Stimulated activated CD4-positive, alpha-beta T cell treated with anti-CD3 and anti-CD28 coated beads, Interleukin-12 subunit alpha, Interleukin-12 subunit beta, amount 100 ng/mL, for 24 hours (primary cell): ENCODE measurements at regions not wholly inside any gene's neighbourhood (a gene's known extent, or its start where the extent isn't known, plus 50 kb on each side); places are given as distances from the start of the nearest gene placed in this dataset.

Source experiments
- DNase-seq, 2 experiments: peaks; one replicate each; pipeline ENCODE4 v3.0.0-alpha.2; 2020; ENCODE audit warnings: low read depth in 2 of 2

DNA sequence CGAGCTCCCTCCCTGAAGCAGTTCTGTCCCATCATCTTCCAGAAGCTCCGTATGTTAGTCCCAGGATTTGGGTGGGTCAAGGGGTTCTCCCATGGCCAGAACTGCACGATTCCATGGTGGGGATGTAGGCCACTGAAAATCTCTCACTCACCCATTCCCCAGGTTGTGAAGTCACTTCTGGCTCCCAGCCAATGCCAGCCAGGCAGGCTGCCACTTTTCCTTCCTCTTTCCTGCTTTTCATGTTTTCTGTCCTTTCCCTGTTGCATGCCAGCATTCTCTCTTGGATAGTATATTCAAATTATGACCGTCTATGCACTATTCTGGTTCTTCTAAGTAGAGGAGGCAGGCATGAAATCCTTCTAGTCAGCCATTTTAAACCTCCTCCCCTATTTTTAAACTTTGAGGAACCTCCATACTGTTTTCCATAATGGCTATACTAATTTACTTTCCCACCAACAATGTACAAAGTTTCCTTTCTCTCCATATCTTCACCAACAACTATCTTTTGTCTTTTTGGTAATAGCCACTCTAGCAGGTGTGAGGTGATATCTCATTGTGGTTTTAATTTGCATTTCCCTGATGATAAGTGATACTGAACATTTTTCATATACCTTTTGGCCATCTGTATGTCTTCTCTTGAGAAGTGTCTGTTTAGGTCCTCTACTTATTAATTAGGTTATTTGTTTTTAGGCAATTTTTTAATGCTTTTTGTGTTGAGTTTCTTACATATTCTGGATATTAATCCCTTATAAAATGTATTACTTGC is 182.1 kb upstream of the TET2 start:
- no peak for DNase-seq

DNA sequence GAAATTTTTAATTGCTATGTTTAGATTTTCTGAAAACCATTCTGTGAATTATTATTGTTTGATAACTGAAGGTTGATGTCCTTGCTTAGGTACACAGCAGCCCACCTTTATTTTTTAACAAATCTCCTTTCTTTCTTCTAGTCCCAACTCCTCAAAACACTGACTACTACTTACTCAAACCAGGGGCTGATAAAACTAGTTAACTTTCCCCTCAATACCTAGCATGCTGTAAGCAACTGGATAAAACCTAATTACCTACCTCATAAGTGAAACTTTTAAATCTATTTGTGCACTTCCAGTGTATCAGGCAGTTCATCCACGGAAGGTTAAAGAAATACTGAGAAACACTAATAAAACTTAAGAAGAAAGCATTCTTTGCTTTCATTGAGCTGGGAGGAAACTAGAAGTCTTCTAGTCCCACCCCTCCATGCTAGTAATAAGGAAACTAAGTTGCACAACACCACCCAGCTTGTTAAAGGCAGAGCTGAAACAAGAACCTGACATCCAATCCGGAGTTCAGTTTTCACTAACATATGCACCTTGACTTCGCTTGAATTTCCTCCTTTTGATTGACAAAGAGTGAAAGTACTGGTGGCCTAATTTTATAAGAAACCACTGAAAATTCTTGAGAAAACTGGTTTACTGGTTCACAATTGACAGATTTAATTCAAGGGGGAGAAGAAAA is 180.2 kb upstream of the TET2 start:
- no peak for DNase-seq

DNA sequence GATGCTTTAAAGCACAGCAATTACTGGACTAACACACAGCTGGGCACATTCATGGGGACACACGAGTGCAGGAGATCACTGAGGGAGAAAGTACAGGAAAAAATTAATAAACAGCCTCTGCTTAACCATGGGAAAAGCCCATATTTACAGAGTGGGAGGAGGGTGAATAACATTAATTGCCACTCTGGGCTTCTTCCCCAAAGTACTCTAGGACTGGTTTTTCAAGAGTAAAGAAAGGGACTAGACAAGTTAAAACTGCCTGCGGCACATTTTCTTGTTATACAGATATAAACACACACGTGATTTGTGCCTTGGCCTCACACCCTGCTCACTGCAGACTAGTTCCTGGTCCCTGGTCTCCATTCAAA is 179.7 kb upstream of the TET2 start:
- DNase-seq: no peak

DNA sequence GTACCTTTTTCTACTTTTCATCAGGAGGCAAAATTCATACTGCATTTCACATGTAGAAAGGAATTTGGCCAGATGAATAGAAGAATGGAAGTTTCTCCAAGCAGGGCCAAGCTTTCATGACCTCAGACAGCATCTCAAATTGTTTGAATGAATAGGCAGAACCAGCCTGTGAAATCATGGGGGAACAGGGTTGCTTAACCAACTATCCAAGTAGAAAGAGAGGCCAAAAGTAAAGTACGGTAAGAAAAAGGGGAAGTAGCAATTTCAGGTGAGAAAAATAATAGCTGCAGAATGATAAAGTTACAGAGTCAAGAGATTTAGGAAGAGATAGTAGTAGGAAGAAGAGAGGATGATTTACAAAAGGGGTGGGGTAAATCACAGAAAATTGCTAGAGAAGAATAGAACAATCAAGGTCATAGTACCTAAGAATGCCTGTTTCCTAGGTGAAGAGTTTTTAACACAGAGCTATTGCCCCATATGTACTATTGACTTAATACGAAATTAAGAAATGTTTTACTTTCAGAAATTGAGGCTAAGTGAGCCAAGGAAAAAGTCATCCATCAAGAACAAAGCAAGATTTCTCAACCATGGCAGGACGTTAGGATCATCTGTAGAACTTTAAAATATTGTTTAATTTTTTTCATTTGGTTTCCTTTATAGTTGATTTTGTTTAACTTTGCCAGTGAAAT is 177.1 kb upstream of the TET2 start:
- no peak for DNase-seq

DNA sequence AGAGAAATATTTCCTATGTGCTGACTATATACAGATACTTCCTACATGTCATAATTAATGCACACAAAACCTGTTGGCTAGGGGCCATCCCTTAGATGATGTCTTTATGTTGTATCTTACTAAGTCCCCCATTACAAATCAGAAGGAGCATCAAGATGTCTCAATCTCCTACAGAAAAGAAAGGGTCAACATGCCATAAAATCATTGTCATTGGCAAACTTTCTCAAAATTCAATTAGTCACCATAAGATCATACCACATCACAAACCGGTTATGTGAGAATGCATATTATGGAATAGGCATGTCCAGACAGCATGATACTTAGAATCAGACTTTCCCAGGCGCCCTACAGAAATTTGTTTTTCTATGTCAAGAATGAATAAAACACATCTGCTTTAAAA is 175.2 kb upstream of the TET2 start:
- DNase-seq: no peak

DNA sequence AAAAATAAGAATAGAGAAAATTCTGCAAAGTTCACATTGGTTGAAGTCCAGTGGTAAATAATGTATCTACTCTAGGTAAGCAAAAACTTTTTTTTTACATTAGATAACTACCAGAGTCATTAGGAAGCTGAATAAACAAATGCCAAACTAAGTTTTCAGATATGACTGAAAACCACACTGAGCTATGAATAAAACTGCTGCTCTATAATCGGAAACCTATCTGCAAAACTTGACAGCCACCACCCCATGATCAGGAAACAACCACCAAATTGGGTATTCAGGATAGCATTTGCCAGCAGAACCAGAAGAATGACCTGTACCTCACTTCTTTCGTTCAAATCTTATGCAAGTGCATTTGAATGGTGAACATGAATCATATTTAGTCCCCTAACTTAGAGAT is 173.0 kb upstream of the TET2 start:
- no peak for DNase-seq

DNA sequence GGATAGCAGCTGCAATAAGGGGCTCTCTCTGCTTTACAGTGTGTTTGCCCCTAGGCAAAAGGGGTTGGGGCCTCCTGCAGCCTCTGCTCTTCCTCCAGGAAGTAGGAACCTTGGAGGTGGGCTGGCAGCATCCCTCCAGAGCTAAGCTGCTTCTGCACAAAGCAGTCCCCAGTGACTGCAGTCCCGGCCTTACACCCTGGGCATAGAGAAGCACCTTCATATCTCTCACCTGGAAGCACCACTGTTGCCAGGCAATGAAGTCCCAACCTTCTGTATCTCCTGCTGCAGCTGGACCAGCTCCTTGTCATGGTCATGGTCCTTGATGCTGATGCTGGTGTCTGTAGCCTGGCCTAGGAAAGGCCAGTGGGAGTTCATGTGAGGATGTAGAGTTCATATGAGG is 171.1 kb upstream of the TET2 start:
- DNase-seq: no peak

DNA sequence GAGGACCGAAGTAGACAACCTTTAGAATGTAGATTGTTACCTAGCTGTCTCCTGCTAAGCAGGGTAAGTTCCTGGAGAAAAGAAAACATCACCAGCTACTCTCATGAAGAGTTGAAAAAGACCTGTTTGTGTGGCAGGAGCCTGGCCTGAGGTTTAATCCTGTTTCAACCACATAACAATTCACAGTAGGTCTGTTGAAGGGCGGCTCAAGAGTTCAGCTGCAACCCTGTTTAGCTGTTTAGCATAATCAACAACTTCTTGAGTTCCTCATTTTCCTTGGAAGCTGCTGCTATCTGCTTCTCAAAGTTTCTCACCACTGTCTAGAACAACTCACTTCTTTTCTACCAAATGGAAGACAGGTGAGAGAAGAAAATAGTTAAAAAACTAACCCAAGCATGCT is 170.4 kb upstream of the TET2 start:
- no peak for DNase-seq

DNA sequence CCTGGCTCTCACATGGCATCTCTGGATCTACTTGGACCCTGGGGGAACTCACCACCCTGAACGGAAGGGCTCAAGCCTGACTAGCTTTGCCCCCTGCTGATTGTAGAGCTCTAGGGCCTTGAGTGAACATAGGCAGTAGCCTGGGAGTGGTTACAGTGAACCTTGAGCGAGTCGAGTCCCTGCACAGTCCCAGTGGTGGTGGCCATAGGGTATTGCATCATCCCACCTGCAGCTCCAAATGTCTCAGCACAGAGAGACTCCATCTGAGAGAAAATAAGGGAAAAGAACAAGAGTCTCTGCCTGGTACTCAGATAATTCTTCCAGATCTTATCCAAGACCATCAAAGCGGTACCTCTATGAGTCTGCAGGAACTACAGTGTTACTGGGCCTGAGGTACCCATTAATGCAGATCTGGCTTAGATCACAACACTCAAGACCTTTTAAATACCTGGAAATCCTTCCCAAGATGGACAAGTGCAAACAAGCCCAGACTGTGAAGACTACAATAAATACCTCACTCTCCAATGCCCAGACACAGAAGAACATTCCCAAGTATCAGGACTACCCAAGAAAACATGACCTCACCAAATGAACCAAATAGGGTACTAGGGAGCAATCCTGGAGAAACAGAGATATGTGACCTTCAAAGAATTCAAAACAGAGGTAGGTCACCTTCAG is 167.5 kb upstream of the TET2 start:
- no peak for DNase-seq

DNA sequence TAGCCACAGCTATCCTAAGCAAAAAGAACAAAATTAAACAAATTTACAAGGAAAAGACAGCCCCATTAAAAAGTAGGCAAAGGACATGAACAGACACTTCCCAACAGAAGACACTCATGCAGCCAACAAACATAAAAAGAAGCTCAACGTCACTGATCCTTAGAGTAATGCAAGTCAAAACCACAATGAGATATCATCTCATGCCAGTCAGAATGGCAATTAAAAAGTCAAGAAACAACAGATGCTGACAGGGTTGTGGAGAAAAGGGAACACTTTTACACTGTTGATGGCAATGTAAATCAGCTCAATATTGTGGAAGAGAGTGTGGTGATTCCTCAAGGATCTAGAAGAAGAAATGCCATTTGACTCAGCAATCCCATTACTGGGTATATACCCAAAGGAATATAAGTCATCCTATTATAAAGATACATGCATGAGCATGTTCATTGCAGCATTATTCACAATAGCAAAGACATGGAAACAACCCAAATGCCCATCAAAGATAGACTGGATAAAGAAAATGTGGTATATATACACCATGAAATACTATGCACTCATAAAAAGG is 163.0 kb upstream of the TET2 start:
- DNase-seq: no peak

DNA sequence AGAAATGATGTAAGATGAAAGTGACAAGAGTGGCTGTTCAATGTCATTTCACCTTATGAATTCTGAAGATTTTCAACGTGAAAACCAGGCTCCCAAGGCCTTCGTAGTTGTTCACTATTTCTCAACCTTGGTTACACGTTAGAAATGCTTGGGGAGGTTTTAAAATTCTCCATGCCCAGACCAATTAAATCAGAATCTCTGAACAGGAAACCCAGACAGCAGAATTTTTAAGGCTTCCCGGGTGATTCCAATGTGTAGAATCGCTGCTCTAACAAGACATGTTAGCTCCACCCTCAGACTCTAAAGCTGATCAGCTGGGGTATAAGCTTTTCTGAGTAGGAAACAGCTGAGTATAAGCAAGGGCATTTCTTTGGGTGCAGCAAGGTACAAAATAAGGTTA is 160.4 kb upstream of the TET2 start:
- no peak for DNase-seq

DNA sequence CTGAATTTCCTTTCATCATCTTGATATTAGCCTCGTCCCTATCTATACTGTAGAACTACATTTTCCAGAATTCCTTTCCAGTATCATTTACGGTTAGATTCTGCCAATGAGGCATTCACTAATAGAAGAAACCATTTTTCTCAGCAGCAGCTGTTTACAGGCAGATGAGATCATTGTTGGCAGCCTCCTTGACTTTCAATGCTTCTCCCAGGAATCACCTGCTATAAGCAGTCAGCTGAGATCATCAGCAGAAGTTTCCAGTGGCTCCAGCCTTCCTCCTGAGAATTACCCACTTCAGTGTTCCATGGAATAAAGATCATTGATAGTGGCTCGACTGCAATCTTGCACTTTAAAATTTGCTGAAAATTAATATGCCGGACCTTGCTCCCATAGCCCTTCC is 157.3 kb upstream of the TET2 start:
- DNase-seq: no peak

DNA sequence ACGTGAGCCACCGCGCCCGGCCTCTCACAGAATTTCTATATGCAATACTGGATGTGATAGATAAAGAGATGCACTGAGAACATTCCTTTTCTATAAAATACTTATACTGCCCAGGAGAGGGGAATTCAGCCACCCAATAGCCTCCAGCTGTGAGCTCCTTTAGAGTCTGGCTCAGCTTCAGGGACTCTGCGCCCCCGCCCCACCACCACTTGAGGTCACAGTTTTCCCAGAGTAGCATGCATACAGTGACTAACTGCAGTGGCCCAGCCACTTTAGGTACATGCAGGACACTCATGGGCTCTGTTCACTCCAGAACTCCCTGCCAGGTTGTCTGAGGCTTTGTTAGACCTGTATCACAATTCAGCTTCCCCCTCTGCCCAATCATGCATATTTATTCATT is 144.4 kb upstream of the TET2 start:
- no peak for DNase-seq

DNA sequence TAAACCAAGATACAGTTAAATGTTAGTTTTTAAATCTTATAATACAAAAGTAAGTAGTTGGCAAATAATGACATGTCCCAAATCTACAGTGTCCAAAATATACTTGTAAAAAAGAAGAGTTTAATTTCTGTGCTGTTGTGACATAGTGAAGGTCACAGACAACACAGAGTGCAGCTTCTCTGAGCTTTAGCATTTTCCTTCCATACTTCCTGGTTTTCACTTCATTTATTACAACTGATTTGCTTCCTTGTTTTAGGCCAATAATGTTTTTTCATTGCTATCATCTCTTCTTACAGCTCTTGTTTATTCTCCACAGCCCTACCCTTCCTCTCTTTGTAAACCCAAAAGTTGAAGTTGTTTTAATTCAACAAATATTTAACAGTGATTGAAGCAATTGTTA is 132.4 kb upstream of the TET2 start:
- no peak for DNase-seq

DNA sequence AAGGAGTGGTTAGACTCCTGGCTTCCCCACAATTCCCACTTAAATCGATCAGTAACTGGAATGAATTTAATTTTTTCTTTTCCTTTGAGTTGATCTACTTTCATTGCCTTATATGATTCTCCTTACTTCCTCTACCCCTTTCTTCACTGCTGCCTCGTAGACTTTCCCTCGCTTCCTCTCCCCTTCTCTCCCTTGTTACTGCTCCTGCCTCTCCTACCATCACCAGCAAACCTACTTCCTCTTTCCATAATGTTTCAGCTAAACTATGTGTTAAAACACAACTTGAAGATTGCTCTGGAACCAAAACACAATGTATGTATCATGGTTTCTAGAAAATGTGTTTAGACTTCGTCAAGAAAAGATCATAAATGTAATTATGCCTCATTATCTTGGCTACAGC is 132.0 kb upstream of the TET2 start:
- DNase-seq: no peak

DNA sequence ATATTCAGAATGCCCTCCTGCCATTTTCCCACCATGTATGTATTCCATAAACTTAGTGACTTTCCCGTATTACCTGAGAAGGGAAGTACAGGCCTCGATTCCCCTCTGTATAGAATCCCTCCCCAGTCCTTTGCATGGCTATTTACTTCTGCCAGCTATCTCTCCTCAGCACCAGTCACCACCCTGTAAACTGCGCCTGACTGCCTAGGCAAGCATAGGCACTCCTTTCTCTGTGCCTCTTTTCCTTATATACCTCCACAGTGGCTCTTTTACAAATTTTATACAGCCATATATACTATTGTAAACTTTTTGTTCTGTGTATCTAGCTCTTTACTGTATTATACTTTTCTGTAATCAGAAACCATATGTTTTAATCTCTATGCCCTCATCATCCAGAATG is 130.9 kb upstream of the TET2 start:
- DNase-seq: no peak

DNA sequence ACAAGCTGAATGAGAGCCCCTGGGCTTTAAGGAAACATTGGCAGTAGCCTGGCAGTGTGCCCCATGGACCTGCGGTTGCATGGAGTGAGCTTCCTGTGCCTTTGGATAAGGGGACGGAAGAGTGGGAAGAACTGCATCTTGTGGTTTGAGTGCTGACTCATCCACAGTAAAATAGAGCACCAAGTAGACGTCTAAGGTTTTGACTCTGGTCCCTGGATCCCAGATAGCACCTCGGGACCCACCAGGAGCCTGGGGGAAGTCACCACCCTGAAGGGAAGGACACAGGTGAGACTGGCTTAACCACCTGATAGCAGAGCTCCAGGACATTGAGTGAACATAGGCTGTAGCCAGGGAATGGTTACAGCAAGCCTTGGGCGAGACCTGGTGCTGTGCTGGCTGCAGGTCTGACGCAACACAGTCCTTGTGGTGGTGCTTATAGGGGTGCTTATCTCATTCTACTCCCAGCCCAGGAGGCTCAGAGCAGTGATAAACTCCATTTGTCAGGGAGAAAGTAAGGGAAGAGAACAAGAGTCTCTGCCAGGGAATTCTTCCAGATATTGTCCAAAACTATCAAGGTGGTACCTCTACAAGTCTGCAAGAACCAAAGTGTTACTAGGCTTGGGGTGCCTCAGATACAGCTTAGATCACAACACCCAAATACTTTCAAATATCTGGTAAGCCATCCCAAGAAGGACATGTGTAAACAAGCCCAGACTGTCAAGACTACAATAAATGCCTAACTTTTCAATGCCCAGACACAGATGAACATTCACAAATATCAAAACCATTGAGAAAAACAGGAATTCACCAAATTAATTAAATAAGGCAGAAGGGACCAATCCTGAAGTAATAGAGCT is 123.6 kb upstream of the TET2 start:
- no peak for DNase-seq

DNA sequence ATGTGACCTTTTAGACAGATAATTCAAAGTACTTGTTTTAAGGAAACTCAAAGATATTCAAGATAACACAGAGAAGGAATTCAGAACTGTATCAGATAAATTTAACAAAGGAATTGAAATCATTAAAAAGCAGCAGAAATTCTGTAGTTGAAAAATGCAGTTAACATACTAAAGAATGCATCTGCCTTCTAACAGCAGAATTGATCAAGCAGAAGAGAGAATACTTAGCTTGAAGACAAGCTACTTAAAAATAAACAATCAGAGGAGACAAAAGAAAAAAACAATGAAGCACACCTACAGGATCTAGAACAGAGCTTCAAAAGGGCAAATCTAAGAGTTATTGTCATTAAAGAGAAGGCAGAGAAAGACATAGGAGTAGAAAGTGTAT is 123.0 kb upstream of the TET2 start:
- no peak for DNase-seq

DNA sequence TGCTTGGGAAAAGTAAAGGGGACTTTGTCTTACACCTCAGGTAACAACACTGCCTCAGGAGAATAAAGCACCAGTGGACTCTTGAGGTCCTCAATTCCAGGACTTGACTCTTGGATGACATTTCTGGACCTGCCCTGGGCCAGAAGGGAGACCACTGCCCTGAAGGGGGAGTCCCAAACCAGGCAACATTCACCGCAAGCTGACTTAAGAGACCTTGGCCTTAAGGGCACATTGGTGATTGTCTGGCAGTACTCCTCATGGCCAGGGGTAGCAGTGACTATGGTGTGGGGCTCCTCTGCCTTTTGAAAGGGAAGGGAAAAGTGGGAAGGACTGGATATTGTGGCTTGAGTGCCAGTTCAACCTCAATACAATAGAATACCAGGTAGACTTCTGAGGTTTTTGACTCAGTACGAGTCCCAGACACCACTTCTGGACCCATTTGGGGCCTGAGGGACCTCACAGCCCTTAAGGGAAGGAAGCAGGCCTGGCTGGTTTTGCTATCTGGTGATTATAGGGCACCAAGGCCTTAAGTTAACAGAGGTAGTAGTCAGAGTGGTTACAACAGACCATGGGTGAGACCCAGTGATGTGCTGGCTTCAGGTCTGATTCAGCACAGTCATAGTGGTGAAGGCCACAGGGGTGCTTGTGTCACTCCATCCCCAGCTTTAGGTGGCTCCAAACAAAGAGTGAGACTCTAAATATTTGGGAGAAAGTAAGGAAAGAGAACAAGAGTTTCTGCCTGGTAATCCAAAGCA is 121.2 kb upstream of the TET2 start:
- no peak for DNase-seq

DNA sequence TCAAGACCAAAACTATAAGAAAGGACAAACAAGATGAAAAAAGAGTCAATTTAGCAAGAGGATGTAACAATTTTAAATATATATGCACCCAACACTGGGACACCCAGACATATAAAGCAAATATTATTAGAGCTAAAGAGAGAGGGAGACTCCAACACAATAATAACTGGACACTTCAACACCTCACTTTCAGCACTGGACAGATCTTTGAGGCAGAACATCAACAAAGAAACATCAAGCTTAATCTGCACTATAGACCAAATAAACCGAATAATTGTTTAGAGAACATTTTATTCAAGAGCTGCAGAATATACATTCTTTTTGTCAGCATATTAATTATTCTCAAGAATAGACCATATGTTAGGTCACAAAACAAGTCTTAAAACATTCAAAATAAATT is 109.7 kb upstream of the TET2 start:
- DNase-seq: no peak

DNA sequence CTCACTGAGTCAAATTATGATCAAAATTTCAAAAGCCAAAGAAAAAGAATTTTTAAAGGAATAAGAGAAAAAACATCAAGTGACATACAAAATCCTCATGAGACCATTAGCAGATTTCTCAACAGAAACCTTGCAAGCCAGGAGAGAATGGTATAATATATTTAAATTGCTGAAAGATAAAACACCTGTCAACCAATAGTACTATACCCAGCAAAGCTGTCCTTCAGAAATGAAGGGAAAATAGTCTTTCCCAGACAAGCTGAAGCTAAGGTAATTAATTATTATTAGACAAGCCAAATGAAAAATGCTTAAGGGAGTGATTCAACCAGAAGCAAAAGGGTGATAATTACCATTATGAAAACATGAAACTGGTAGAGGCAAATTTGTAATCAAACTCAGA is 104.2 kb upstream of the TET2 start:
- DNase-seq: no peak
